Activated T-cell treated with anti-CD3 and anti-CD28 coated beads, Interleukin-2, amount 50 U/mL, for 24 hours (primary cell): ENCODE measurements at regions not wholly inside any gene's neighbourhood (a gene's known extent, or its start where the extent isn't known, plus 50 kb on each side); places are given as distances from the start of the nearest gene placed in this dataset.
"Not testable (repeated sequence)": the region's sequence is repeated elsewhere in the genome, so short reads cannot be mapped to it uniquely, and the experiment has no call there.

Source experiments
- DNase-seq: peaks from one replicate; pipeline ENCODE4 v3.0.0-alpha.2; 2020
- H3K27ac Mint-ChIP-seq: 2 replicates; pipeline ENCODE4 v1.8.0; 2020; ENCODE audit warnings: mild to moderate bottlenecking, mixed read lengths
- H3K27me3 Mint-ChIP-seq: 2 replicates; pipeline ENCODE4 v1.8.0; 2020; ENCODE audit warnings: mixed read lengths
- H3K36me3 Mint-ChIP-seq: 2 replicates; pipeline ENCODE4 v1.8.0; 2020; ENCODE audit warnings: low read depth, mixed read lengths
- H3K4me1 Mint-ChIP-seq: 2 replicates; pipeline ENCODE4 v1.8.0; 2020; ENCODE audit warnings: low read depth, mixed read lengths
- H3K4me3 Mint-ChIP-seq: 2 replicates; pipeline ENCODE4 v1.8.0; 2020; ENCODE audit warnings: mild to moderate bottlenecking, moderate library complexity, mixed read lengths
- H3K9me3 Mint-ChIP-seq: 2 replicates; pipeline ENCODE4 v1.8.0; 2020; ENCODE audit warnings: mixed read lengths

- no peak for DNase-seq
- Mint-ChIP-seq H3K27ac (no peak overlapping the region), H3K4me3 (no peak overlapping the region)
These were observed 2065.7 kb upstream of the PCDH20 start for GRCh38 chr13:63481334-63481733.

GRCh38 chr13:63472711-63473110 is 2057.1 kb upstream of the PCDH20 start:
- no peaks in the 10 kb centered on the region for H3K4me1 Mint-ChIP-seq
- DNase-seq, result no peak
- no peaks in the 10 kb centered on the region for H3K36me3 Mint-ChIP-seq
- H3K27ac Mint-ChIP-seq, result no peak overlapping the region
- no peaks in the 10 kb centered on the region for H3K27me3 Mint-ChIP-seq
- H3K9me3 Mint-ChIP-seq, result peaks cover 13% of the 10 kb centered on the region
- no peak overlapping the region for H3K4me3 Mint-ChIP-seq

More at GRCh38 chr13:63481334-63481733, 2065.7 kb upstream of the PCDH20 start:
- Mint-ChIP-seq H3K4me1 (no peaks in the 10 kb centered on the region), H3K27me3 (no peaks in the 10 kb centered on the region), H3K9me3 (peaks cover 20% of the 10 kb centered on the region), H3K36me3 (no peaks in the 10 kb centered on the region)

- Mint-ChIP-seq H3K4me3 (no peak overlapping the region), H3K9me3 (peaks cover 12% of the 10 kb centered on the region), H3K4me1 (no peaks in the 10 kb centered on the region), H3K36me3 (no peaks in the 10 kb centered on the region), H3K27ac (no peak overlapping the region), H3K27me3 (no peaks in the 10 kb centered on the region)
- DNase-seq, result no peak
These were observed 2048.3 kb upstream of the PCDH20 start for GRCh38 chr13:63463782-63464610.

DNA sequence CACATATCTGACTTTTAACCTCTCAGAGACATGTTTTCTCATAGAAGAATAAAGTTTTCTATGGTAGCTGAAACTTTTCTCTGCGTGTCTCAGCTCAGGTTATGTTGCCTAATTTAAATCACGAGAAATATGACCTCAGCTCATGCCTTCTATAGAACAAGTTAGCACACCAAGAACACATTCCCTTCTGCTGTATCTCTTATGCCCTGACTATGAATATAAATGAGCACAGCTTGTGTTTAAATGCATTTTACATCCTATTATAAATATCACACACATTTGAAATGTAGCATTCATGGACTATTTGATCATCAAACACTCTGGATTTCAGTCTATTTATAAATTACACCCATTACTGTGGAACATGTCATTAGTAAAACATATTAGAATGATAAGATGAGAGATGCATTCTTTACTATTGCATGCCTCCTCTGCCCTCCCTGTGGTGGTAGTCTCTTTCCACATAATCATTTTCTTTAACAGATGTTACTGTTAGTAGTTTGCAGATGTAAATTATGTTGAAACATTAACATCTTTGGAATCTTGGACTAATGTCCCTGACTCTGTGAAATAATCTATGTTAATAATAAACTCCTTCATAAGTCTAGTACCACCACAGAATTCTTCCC is 2044.9 kb upstream of the PCDH20 start:
- Mint-ChIP-seq H3K4me3 (no peak overlapping the region), H3K36me3 (no peaks in the 10 kb centered on the region), H3K27me3 (no peaks in the 10 kb centered on the region), H3K4me1 (no peaks in the 10 kb centered on the region), H3K27ac (no peak overlapping the region), H3K9me3 (peaks cover 13% of the 10 kb centered on the region)
- no peak for DNase-seq

DNA sequence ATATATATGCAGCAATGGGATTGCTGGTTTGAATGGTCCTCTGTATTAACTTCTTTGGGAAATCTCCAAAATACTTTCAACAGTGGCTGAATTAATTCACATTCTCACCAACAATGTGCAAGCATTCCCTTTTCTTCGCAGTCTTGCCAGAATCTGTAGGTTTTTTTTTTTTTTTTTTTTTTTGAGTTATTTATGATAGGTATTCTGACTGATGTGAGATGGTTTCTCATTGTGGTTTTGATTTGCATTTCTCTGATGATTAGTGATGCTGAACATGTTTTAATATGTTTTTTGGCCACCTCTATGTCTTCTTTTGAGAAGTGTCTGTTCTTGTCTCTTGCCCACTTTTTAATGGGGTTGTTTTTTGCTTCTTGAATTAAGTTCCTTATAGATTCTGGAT is 2041.5 kb upstream of the PCDH20 start:
- no peaks in the 10 kb centered on the region for H3K4me1 Mint-ChIP-seq
- no peak for DNase-seq
- no peak overlapping the region for H3K27ac Mint-ChIP-seq
- no peaks in the 10 kb centered on the region for H3K36me3 Mint-ChIP-seq
- H3K27me3 Mint-ChIP-seq, result no peaks in the 10 kb centered on the region
- peaks cover 21% of the 10 kb centered on the region for H3K9me3 Mint-ChIP-seq
- H3K4me3 Mint-ChIP-seq, result no peak overlapping the region

- Mint-ChIP-seq H3K4me1 (no peaks in the 10 kb centered on the region), H3K9me3 (peaks cover 22% of the 10 kb centered on the region), H3K27ac (no peak overlapping the region), H3K36me3 (no peaks in the 10 kb centered on the region), H3K27me3 (no peaks in the 10 kb centered on the region), H3K4me3 (no peak overlapping the region)
- no peak for DNase-seq
These were observed 2040.3 kb upstream of the PCDH20 start for GRCh38 chr13:63455938-63456337.

DNA sequence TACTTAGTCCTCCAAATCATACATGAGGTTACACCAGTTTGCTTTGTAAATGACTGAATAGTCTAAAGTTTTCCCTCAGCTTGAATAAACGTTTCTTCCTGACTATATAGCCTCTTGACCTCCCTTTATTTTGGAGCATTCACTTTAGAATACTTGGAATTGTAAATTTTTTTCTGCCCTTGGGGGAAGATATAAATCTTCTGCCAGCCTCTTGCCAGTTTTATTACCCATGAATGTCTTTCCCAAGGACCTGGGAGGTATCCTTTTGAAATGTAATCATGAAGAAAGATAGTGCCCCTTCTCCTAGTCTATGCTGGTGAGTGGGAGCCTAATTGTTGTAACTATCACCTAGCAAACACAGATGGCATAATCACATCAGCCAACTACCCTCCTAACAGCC is 2033.9 kb upstream of the PCDH20 start:
- H3K9me3 Mint-ChIP-seq, result peaks cover 19% of the 10 kb centered on the region
- no peak for DNase-seq
- H3K27me3 Mint-ChIP-seq, result no peaks in the 10 kb centered on the region
- no peak overlapping the region for H3K27ac Mint-ChIP-seq
- no peaks in the 10 kb centered on the region for H3K4me1 Mint-ChIP-seq
- no peaks in the 10 kb centered on the region for H3K36me3 Mint-ChIP-seq
- H3K4me3 Mint-ChIP-seq, result no peak overlapping the region

- Mint-ChIP-seq H3K36me3 (no peaks in the 10 kb centered on the region), H3K9me3 (peaks cover 23% of the 10 kb centered on the region), H3K4me1 (no peaks in the 10 kb centered on the region), H3K27ac (no peak overlapping the region), H3K4me3 (no peak overlapping the region), H3K27me3 (no peaks in the 10 kb centered on the region)
- no peak for DNase-seq
These were observed 2033.0 kb upstream of the PCDH20 start for GRCh38 chr13:63448692-63449091.

DNA sequence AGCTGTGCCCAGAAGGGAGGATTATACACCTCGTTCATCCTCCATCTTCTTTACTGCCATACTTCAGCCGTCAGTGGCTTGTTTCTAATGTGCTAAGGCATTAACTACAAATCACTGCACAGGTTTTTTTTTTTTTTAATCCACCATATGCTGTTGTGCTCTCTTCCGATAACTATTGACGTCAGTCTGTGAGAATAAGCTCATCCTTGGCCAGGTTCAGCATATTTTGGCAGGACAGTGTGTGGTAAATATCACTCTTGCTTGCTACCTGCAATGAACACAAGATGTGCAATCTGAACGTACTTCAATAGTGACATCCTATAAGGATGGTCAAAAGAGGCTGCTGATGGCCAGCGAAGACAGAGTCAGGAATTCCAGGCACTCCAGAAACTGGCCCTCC is 2030.7 kb upstream of the PCDH20 start:
- Mint-ChIP-seq H3K4me3 (no peak overlapping the region), H3K9me3 (peaks cover 14% of the 10 kb centered on the region), H3K27me3 (no peaks in the 10 kb centered on the region), H3K4me1 (no peaks in the 10 kb centered on the region), H3K27ac (no peak overlapping the region), H3K36me3 (no peaks in the 10 kb centered on the region)
- DNase-seq, result no peak

DNA sequence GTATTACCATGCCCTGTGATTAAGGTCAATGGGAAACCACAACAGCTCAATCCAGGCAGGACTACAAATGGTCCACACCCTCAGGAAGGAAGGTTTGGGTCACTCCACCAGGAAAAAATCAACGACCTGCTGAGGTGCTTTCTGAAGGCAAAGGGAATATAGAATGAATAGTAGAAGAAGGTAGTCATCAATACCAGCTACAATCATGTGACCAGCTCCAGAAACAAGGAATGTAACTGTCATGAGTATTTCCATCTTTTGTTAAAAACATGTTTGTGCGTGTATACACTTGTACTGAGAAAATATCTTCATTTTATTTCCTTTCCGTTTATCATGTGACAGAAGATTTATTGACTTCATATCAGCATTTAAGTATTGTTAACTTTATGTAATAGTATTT is 2028.6 kb upstream of the PCDH20 start:
- peaks cover 16% of the 10 kb centered on the region for H3K9me3 Mint-ChIP-seq
- H3K4me3 Mint-ChIP-seq, H3K36me3 Mint-ChIP-seq, H3K4me1 Mint-ChIP-seq, H3K27me3 Mint-ChIP-seq, H3K27ac Mint-ChIP-seq, DNase-seq: not testable (repeated sequence)

DNA sequence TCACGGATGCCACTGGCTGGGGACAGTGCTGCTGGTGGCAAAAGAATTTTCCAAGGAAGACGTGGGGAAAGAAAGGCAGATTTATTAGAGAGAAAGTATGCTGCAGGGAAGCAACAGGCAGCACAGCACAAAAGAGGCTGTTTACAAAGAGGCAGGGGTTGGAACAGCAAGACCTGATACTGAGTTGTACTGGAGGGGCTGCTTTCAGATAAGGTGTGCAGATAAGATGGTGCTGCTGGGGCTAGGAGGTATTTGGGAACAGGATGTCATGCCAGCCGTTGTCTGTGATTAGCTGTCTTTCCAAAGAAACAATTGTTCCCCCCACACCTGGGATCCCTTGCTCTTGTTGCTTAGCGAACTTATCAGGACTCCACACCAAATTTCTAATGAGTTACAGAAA is 2023.3 kb upstream of the PCDH20 start:
- no peak overlapping the region for H3K27ac Mint-ChIP-seq
- no peak overlapping the region for H3K4me3 Mint-ChIP-seq
- H3K4me1 Mint-ChIP-seq, result no peaks in the 10 kb centered on the region
- H3K27me3 Mint-ChIP-seq, result no peaks in the 10 kb centered on the region
- H3K36me3 Mint-ChIP-seq, result no peaks in the 10 kb centered on the region
- H3K9me3 Mint-ChIP-seq, result peaks cover 10% of the 10 kb centered on the region
- DNase-seq, result no peak

DNA sequence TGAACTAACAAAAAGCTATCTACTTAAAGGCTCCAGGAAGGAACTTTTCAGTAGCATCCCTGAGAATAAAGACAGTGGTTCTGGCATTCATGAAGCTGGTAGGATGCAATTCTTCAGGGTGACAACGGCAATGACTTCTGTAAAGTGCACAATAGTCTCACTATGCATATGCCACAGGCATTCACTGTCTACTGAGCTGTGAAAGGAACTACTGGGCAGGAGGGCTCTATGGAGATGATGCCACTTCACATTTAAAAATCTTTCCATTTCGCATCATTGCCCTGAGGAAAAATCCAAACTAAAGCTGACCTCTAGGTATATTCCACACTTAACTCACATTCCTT is 2020.6 kb upstream of the PCDH20 start:
- no peaks in the 10 kb centered on the region for H3K27me3 Mint-ChIP-seq
- H3K9me3 Mint-ChIP-seq, result peaks cover 8% of the 10 kb centered on the region
- H3K36me3 Mint-ChIP-seq, result no peaks in the 10 kb centered on the region
- no peaks in the 10 kb centered on the region for H3K4me1 Mint-ChIP-seq
- no peak overlapping the region for H3K4me3 Mint-ChIP-seq
- H3K27ac Mint-ChIP-seq, result no peak overlapping the region
- DNase-seq, result no peak

DNA sequence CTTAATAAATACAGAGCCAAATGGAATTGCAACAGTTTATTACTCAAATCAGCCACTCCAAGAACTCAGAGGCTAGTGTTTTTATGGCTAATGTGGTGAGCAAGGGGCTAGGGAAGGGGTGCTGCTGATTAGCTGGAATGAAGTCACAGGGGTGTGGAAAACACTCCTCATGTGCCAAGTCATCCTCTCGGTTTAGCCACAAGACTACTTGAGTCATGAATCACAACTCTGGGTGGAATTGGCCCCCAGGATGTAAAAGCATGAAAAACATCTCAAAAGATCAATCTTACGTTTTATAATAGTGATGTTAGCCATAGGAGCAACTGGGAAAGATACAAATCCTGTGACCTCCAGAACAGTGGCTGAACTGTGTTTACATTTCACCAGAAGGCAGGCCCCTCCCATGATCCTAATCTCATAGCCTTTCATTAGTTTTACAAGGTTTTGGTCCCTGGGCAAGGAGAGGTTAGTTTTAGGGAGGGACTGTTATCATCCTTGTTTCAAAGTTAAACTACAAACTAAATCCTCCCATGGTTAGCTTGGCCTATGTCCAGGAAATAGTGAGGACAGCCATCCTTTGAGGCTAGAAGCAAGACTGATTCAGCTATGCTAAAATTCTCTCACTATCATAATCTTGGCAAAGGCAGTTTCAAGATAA is 2020.1 kb upstream of the PCDH20 start:
- no peaks in the 10 kb centered on the region for H3K4me1 Mint-ChIP-seq
- DNase-seq, result no peak

DNA sequence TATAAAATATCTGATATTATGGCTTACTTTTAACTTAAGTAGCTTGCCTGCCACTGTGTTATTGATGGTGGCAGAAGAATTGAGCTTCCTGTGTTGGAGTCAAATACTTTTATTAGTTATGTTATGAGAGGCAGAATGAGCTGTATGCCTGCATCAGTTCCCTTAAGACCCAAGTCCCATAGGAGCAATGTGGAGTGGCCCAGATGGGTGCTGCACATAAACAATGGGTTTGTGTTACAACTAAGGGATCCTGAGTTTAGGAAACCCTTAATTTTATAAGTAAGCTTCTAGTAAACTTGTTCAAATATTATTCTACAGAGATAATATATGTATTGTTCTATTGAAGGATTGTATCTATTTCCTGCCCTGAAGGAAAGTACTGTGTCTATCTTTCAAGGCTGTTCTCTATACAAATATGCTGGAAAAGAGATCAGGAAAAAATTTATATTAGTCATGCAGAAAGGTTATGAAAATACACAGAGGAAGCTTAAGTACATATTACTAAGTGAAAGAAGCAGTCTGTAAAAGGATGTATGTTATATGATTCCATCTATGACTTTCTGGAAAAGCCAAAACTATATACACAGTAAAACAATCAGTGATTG is 2018.0 kb upstream of the PCDH20 start:
- Mint-ChIP-seq H3K27ac (no peak overlapping the region), H3K27me3 (no peaks in the 10 kb centered on the region), H3K4me3 (no peak overlapping the region), H3K36me3 (no peaks in the 10 kb centered on the region), H3K4me1 (no peaks in the 10 kb centered on the region), H3K9me3 (peaks cover 3% of the 10 kb centered on the region)
- no peak for DNase-seq

More for the DNA sequence above, 2020.1 kb upstream of the PCDH20 start:
- no peaks in the 10 kb centered on the region for H3K27me3 Mint-ChIP-seq
- peaks cover 8% of the 10 kb centered on the region for H3K9me3 Mint-ChIP-seq
- no peak overlapping the region for H3K27ac Mint-ChIP-seq
- no peaks in the 10 kb centered on the region for H3K36me3 Mint-ChIP-seq
- H3K4me3 Mint-ChIP-seq, result no peak overlapping the region

DNA sequence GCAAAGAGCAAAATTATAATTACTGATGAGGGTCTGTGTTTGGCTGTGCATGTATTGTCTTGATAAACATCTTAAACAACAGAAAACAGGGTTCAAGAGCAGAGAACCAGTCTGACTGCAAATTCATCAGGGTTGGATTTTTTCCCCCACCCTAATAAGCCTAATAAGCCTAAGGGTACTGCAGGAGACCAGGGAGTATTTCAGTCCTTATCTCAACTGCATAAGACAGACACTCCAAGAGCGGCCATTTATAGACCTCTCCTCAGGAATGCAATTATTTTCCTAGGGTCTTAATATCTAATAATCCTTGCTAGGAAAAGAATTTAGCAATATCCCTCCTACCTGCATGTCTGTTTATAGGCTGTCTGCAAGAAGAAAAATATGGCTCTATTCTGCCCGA is 2011.5 kb upstream of the PCDH20 start:
- DNase-seq, result no peak
- Mint-ChIP-seq H3K4me3 (no peak overlapping the region), H3K9me3 (peaks cover 11% of the 10 kb centered on the region), H3K27me3 (no peaks in the 10 kb centered on the region), H3K27ac (no peak overlapping the region), H3K36me3 (no peaks in the 10 kb centered on the region), H3K4me1 (no peaks in the 10 kb centered on the region)
